SK-N-SH (cell line): ENCODE measurements at regions not wholly inside any gene's neighbourhood (a gene's known extent, or its start where the extent isn't known, plus 50 kb on each side); places are given as distances from the start of the nearest gene placed in this dataset.

Experiments
- CTCF ChIA-PET: fragments of 300-600, 350-600 bp; formaldehyde crosslinking; extraction: SDS; loops from one replicate; lab custom pipeline; 2021; lab: Yijun Ruan, JAX
- POLR2A ChIA-PET: fragments of 350-600 bp; sonication (Branson Sonifier 250); formaldehyde crosslinking; extraction: SDS; loops from one replicate; lab custom pipeline; 2020; ENCODE audit warnings: antibody characterized with exemption, inconsistent platforms; lab: Yijun Ruan, JAX
- DNase-seq: peaks from one replicate; pipeline ENCODE4 v3.0.0; 2012
- H2AFZ ChIP-seq: fragments of 200-600 bp; sonication (generic); 2 replicates; pipeline ENCODE4 v1.8.1; 2016; ENCODE audit warnings: antibody characterized with exemption, mild to moderate bottlenecking, low read depth
- H3F3A ChIP-seq: fragments of 200-600 bp; sonication (generic); replicated peaks from 2 replicates; pipeline ENCODE3; 2016; ENCODE audit warnings: antibody characterized with exemption, mild to moderate bottlenecking; ENCODE audit not compliant: insufficient read depth
- H3K27ac ChIP-seq, 2 experiments: fragments of 200-500 bp in 1 of 2; fragments of 200-600 bp in 1 of 2; sonication (Bioruptor generic) in 1 of 2; sonication (generic), shearing (Covaris generic) in 1 of 2; 2 replicates each; pipeline versions ENCODE4 v1.5.1 to v1.6.1; 2014 to 2016; ENCODE audit warnings: low read depth in 2 of 2, inconsistent platforms in 1 of 2, low read length in 1 of 2, mild to moderate bottlenecking in 1 of 2, mixed read lengths in 1 of 2
- H3K27me3 ChIP-seq: fragments of 200-600 bp; sonication (generic), shearing (Covaris generic); 2 replicates; pipeline ENCODE4 v1.6.1; 2016; ENCODE audit warnings: mixed run types; ENCODE audit not compliant: insufficient read depth
- H3K36me3 ChIP-seq, 2 experiments: fragments of 200-500 bp in 1 of 2; fragments of 200-600 bp in 1 of 2; sonication (Bioruptor generic) in 1 of 2; sonication (generic) in 1 of 2; replicated peaks in 1 of 2; 2 replicates each; pipeline versions ENCODE3 to v1.5.1; 2014 to 2016; ENCODE audit warnings: low read length in 1 of 2, mild to moderate bottlenecking in 1 of 2; ENCODE audit not compliant: insufficient read depth in 2 of 2, control insufficient read depth in 1 of 2
- H3K4me1 ChIP-seq, 2 experiments: fragments of 200-500 bp in 1 of 2; fragments of 200-600 bp in 1 of 2; sonication (Bioruptor generic) in 1 of 2; sonication (generic), shearing (Covaris generic) in 1 of 2; 2 replicates each; pipeline versions ENCODE4 v1.5.1 to v1.6.1; 2014 to 2016; ENCODE audit warnings: low read depth in 1 of 2, low read length in 1 of 2, mixed run types in 1 of 2; ENCODE audit not compliant: insufficient read depth in 2 of 2, control insufficient read depth in 1 of 2
- H3K4me2 ChIP-seq: fragments of 200-600 bp; sonication (generic), shearing (Covaris generic); 2 replicates; pipeline ENCODE4 v1.6.1; 2017; ENCODE audit warnings: mixed run types
- H3K4me3 ChIP-seq, 2 experiments: fragments of 200-500 bp in 1 of 2; fragments of 200-600 bp in 1 of 2; sonication (Bioruptor generic) in 1 of 2; sonication (generic), shearing (Covaris generic) in 1 of 2; 2 replicates each; pipeline versions ENCODE4 v1.5.1 to v1.8.1; 2014 to 2016; ENCODE audit warnings: low read depth in 2 of 2, inconsistent platforms in 1 of 2, low read length in 1 of 2, mild to moderate bottlenecking in 1 of 2, mixed read lengths in 1 of 2, moderate library complexity in 1 of 2
- H3K79me2 ChIP-seq: fragments of 200-600 bp; sonication (generic); 2 replicates; pipeline ENCODE4 v1.8.1; 2017; ENCODE audit warnings: mild to moderate bottlenecking; ENCODE audit not compliant: insufficient read depth
- H3K9ac ChIP-seq: fragments of 200-600 bp; sonication (generic); 2 replicates; pipeline ENCODE4 v1.6.1; 2017; ENCODE audit warnings: mixed run types
- H3K9me2 ChIP-seq: fragments of 200-600 bp; sonication (generic); 2 replicates; pipeline ENCODE4 v1.6.1; 2017; ENCODE audit warnings: mixed run types
- H3K9me3 ChIP-seq: fragments of 200-600 bp; sonication (generic); 2 replicates; pipeline ENCODE4 v1.6.1; 2017; ENCODE audit warnings: mixed run types, mild to moderate bottlenecking, moderate library complexity
- H4K20me1 ChIP-seq: fragments of 200-600 bp; sonication (generic); 2 replicates; pipeline ENCODE4 v1.6.1; 2017; ENCODE audit warnings: mild to moderate bottlenecking, mixed run types; ENCODE audit not compliant: insufficient read depth
- CHD2 ChIP-seq: fragments of 150-350 bp; IDR thresholded peaks from 2 replicates; pipeline ENCODE4 v1.6.1; 2018; ENCODE audit warnings: low read length; ENCODE audit not compliant: partially characterized antibody
- ELF1 ChIP-seq: IDR thresholded peaks from 2 replicates; pipeline ENCODE4 v1.4.0; 2012
- EZH2phosphoT487 ChIP-seq: fragments of 200-600 bp; sonication (generic); IDR thresholded peaks from 2 replicates; pipeline ENCODE4 v1.6.1; 2017; ENCODE audit warnings: low read depth, mixed run types, mild to moderate bottlenecking, antibody characterized with exemption, moderate library complexity, borderline replicate concordance
- FOSL2 ChIP-seq: IDR thresholded peaks from 2 replicates; pipeline ENCODE4 v1.4.0; 2012; ENCODE audit warnings: low read depth, mild to moderate bottlenecking, moderate library complexity, borderline replicate concordance
- FOXJ3 ChIP-seq: sonication (generic); formaldehyde crosslinking; IDR thresholded peaks from 2 replicates; pipeline ENCODE4 v1.5.1; 2020; ENCODE audit warnings: mild to moderate bottlenecking, missing genetic modification reagents
- FOXM1 ChIP-seq: IDR thresholded peaks from 2 replicates; pipeline ENCODE4 v1.4.0; 2012; ENCODE audit warnings: low read depth, mild to moderate bottlenecking
- GABPA ChIP-seq: IDR thresholded peaks from 2 replicates; pipeline ENCODE4 v1.4.0; 2012; ENCODE audit warnings: low read depth, mild to moderate bottlenecking
- MEF2A ChIP-seq: IDR thresholded peaks from 2 replicates; pipeline ENCODE4 v1.4.0; 2012; ENCODE audit warnings: low read depth, borderline replicate concordance
- NRF1 ChIP-seq: IDR thresholded peaks from 2 replicates; pipeline ENCODE4 v1.6.1; 2012; ENCODE audit warnings: low read depth, mild to moderate bottlenecking, low read length
- POLR2AphosphoS5 ChIP-seq: IDR thresholded peaks from 2 replicates; pipeline ENCODE4 v1.6.1; 2012; ENCODE audit warnings: low read depth, low read length
- RFX5 ChIP-seq: IDR thresholded peaks from 2 replicates; pipeline ENCODE4 v1.6.1; 2012; ENCODE audit warnings: mild to moderate bottlenecking, improper control_type of control experiment, low read length
- SIN3A ChIP-seq: IDR thresholded peaks from 2 replicates; pipeline ENCODE4 v1.6.1; 2012; ENCODE audit warnings: low read depth, mild to moderate bottlenecking, low read length, moderate library complexity, borderline replicate concordance
- TAF1 ChIP-seq: IDR thresholded peaks from 2 replicates; pipeline ENCODE4 v1.6.1; 2012; ENCODE audit warnings: low read depth, mild to moderate bottlenecking, low read length, moderate library complexity, borderline replicate concordance
- TCF12 ChIP-seq: IDR thresholded peaks from 2 replicates; pipeline ENCODE4 v1.4.0; 2012
- TEAD4 ChIP-seq: IDR thresholded peaks from 2 replicates; pipeline ENCODE4 v1.4.0; 2012; ENCODE audit warnings: mild to moderate bottlenecking, borderline replicate concordance; ENCODE audit not compliant: insufficient read depth
- YY1 ChIP-seq: IDR thresholded peaks from 2 replicates; pipeline ENCODE4 v1.4.0; 2012; ENCODE audit warnings: low read depth, mild to moderate bottlenecking
- WGBS: methylation state at CpG from one replicate; pipeline ENCODE4 v1.1.6; 2017; ENCODE audit warnings: low lambda C conversion rate; 5-methylcytosine and 5-hydroxymethylcytosine counted together
- TF ChIP-seq, protein P1 (sequence below): fragments of 200-600 bp; sonication (generic); IDR thresholded peaks from 2 replicates; pipeline ENCODE4 v1.6.1; 2017; ENCODE audit warnings: antibody characterized with exemption, mild to moderate bottlenecking, moderate library complexity
- TF ChIP-seq, protein P2 (sequence below): IDR thresholded peaks from 2 replicates; pipeline ENCODE4 v1.4.0; 2012; ENCODE audit warnings: low read depth, borderline replicate concordance
- TF ChIP-seq, protein P3 (sequence below): IDR thresholded peaks from 2 replicates; pipeline ENCODE4 v1.6.1; 2012; ENCODE audit warnings: mild to moderate bottlenecking, low read depth, low read length, moderate library complexity
- TF ChIP-seq, protein P4 (sequence below): IDR thresholded peaks from 2 replicates; pipeline ENCODE4; 2012
- TF ChIP-seq, protein P5 (sequence below): IDR thresholded peaks from 2 replicates; pipeline ENCODE4 v1.4.0; 2012; ENCODE audit warnings: low read depth, borderline replicate concordance

DNA sequence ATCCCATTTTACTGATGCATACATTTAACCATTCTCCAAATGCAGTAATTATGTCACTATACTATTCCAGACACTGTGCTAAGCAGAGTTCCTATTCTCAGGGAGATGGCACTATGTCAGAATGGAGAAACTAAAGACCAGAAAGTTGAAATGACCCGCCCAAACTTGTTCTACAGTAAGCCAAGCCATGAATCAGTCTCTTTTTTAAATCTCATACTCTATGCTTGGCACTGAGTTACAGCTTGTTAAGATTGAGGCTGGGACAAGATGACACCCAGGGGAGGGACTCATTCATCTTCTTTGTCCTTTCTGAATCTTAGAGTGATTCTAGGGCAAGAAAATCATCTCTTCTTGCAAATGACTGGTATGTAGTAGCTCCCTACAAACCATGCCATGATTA, 247.0 kb upstream of the CCL2 start (continued):
- TF ChIP-seq, protein P1, sequence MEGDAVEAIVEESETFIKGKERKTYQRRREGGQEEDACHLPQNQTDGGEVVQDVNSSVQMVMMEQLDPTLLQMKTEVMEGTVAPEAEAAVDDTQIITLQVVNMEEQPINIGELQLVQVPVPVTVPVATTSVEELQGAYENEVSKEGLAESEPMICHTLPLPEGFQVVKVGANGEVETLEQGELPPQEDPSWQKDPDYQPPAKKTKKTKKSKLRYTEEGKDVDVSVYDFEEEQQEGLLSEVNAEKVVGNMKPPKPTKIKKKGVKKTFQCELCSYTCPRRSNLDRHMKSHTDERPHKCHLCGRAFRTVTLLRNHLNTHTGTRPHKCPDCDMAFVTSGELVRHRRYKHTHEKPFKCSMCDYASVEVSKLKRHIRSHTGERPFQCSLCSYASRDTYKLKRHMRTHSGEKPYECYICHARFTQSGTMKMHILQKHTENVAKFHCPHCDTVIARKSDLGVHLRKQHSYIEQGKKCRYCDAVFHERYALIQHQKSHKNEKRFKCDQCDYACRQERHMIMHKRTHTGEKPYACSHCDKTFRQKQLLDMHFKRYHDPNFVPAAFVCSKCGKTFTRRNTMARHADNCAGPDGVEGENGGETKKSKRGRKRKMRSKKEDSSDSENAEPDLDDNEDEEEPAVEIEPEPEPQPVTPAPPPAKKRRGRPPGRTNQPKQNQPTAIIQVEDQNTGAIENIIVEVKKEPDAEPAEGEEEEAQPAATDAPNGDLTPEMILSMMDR: no peak
- TF ChIP-seq FOSL2: no peak

DNA sequence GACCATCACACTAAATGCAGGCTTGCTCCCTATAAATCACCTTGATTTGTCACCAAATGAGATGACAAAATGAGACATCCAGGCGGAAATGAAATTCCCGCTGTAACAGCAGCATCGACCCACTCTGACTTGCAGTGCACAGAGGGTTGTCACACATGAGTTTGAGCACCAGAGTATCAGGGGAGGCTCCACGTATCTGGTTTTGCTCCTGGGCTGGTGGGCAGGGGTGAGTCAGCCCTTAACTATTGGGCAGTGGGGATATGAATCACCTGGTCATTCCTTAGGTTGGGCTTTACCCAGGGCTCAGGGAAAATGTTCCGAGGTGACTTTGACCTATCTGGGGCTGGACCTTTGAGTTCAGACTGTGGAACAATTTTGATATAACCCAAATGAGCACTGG, 245.2 kb upstream of the CCL2 start:
- Histone ChIP-seq H2AFZ (no peak overlapping the region), H3K79me2 (no peaks in the 10 kb centered on the region), H4K20me1 (no peaks in the 10 kb centered on the region), H3K27me3 (no peaks in the 10 kb centered on the region), H3K36me3 (no peaks in the 10 kb centered on the region), H3K9ac (no peak overlapping the region), H3F3A (no peaks in the 10 kb centered on the region), H3K9me3 (no peaks in the 10 kb centered on the region)
- POLR2A ChIA-PET: no interaction called here
- TF ChIP-seq TEAD4 (no peak), MEF2A (no peak), YY1 (no peak), NRF1 (no peak), GABPA (no peak), POLR2AphosphoS5 (no peak), TCF12 (no peak), ELF1 (no peak), FOXM1 (no peak), TAF1 (no peak), FOXJ3 (CRISPR knock-in tag) (no peak), RFX5 (no peak), EZH2phosphoT487 (no peak), CHD2 (no peak), SIN3A (no peak)
- TF ChIP-seq, protein P2, sequence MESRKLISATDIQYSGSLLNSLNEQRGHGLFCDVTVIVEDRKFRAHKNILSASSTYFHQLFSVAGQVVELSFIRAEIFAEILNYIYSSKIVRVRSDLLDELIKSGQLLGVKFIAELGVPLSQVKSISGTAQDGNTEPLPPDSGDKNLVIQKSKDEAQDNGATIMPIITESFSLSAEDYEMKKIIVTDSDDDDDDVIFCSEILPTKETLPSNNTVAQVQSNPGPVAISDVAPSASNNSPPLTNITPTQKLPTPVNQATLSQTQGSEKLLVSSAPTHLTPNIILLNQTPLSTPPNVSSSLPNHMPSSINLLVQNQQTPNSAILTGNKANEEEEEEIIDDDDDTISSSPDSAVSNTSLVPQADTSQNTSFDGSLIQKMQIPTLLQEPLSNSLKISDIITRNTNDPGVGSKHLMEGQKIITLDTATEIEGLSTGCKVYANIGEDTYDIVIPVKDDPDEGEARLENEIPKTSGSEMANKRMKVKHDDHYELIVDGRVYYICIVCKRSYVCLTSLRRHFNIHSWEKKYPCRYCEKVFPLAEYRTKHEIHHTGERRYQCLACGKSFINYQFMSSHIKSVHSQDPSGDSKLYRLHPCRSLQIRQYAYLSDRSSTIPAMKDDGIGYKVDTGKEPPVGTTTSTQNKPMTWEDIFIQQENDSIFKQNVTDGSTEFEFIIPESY: no peak
- TF ChIP-seq, protein P3, sequence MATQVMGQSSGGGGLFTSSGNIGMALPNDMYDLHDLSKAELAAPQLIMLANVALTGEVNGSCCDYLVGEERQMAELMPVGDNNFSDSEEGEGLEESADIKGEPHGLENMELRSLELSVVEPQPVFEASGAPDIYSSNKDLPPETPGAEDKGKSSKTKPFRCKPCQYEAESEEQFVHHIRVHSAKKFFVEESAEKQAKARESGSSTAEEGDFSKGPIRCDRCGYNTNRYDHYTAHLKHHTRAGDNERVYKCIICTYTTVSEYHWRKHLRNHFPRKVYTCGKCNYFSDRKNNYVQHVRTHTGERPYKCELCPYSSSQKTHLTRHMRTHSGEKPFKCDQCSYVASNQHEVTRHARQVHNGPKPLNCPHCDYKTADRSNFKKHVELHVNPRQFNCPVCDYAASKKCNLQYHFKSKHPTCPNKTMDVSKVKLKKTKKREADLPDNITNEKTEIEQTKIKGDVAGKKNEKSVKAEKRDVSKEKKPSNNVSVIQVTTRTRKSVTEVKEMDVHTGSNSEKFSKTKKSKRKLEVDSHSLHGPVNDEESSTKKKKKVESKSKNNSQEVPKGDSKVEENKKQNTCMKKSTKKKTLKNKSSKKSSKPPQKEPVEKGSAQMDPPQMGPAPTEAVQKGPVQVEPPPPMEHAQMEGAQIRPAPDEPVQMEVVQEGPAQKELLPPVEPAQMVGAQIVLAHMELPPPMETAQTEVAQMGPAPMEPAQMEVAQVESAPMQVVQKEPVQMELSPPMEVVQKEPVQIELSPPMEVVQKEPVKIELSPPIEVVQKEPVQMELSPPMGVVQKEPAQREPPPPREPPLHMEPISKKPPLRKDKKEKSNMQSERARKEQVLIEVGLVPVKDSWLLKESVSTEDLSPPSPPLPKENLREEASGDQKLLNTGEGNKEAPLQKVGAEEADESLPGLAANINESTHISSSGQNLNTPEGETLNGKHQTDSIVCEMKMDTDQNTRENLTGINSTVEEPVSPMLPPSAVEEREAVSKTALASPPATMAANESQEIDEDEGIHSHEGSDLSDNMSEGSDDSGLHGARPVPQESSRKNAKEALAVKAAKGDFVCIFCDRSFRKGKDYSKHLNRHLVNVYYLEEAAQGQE: no peak
- TF ChIP-seq, protein P4, sequence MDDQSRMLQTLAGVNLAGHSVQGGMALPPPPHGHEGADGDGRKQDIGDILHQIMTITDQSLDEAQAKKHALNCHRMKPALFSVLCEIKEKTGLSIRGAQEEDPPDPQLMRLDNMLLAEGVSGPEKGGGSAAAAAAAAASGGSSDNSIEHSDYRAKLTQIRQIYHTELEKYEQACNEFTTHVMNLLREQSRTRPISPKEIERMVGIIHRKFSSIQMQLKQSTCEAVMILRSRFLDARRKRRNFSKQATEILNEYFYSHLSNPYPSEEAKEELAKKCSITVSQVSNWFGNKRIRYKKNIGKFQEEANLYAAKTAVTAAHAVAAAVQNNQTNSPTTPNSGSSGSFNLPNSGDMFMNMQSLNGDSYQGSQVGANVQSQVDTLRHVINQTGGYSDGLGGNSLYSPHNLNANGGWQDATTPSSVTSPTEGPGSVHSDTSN: no peak
- TF ChIP-seq, protein P5, sequence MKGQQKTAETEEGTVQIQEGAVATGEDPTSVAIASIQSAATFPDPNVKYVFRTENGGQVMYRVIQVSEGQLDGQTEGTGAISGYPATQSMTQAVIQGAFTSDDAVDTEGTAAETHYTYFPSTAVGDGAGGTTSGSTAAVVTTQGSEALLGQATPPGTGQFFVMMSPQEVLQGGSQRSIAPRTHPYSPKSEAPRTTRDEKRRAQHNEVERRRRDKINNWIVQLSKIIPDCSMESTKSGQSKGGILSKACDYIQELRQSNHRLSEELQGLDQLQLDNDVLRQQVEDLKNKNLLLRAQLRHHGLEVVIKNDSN: no peak
- TF ChIP-seq, all 33 proteins: peak for 0
- Histone ChIP-seq H3K4me1 (peaks cover 0 to 7% of the 10 kb centered on the region in 2 experiments; a peak in 1 of 4 replicates), H3K4me3 (no peak overlapping the region), H3K9me2 (no peaks in the 10 kb centered on the region), H3K27ac (no peak overlapping the region), H3K4me2 (no peak overlapping the region)
- 41% methylated on average over 5 of the region's 5 CpGs for WGBS
- CTCF ChIA-PET: interaction anchor here (1.2 kb wide), 1 partner anchor 259 kb away, joined by 3 read pairs; no protein-coding TSS in a partner anchor
- no peak for DNase-seq
